Panc1 (cell line): ENCODE measurements at regions not wholly inside any gene's neighbourhood (a gene's known extent, or its start where the extent isn't known, plus 50 kb on each side); places are given as distances from the start of the nearest gene placed in this dataset.

Source experiments
- ATAC-seq: fragments of 200-7000 bp; cut with Tn5 transposase; 2 replicates; pipeline ENCODE4 v1.9.1; 2020; ENCODE audit warnings: mild to moderate bottlenecking, moderate library complexity
- BruUV-seq: library from RNA; stranded (reverse); fragments of 400-500 nt; replicated peaks from 2 replicates; lab custom pipeline; 2021; lab: Mats Ljungman, UMichigan
- CTCF ChIA-PET: fragments of 300-600 bp; sonication (Branson Sonifier 250); formaldehyde crosslinking; loops from one replicate; lab custom pipeline; 2022; ENCODE audit warnings: antibody characterized with exemption; lab: Charles Lee
- POLR2A ChIA-PET: fragments of 300-600 bp; sonication (Branson Sonifier 250); formaldehyde crosslinking; loops from one replicate; lab custom pipeline; 2022; ENCODE audit warnings: antibody characterized with exemption; lab: Charles Lee
- DNase-seq: peaks from one replicate; pipeline ENCODE4 v3.0.0-alpha.2; 2010; ENCODE audit warnings: low read depth, low spot score
- H3K27ac ChIP-seq: 2 replicates; pipeline ENCODE4 v1.5.1; 2011; ENCODE audit warnings: mild to moderate bottlenecking, low read length, inconsistent platforms
- H3K27me3 ChIP-seq: fragments of 200-500 bp; sonication (Bioruptor generic); 2 replicates; pipeline ENCODE4 v1.6.0; 2014; ENCODE audit warnings: low read length, inconsistent platforms; ENCODE audit not compliant: control insufficient read depth, insufficient read depth
- H3K36me3 ChIP-seq: fragments of 200-500 bp; sonication (Bioruptor generic); 2 replicates; pipeline ENCODE4 v1.5.1; 2014; ENCODE audit warnings: inconsistent platforms, mild to moderate bottlenecking, low read length, moderate library complexity; ENCODE audit not compliant: control insufficient read depth, insufficient read depth
- H3K4me1 ChIP-seq: 2 replicates; pipeline ENCODE4 v1.5.1; 2011; ENCODE audit warnings: inconsistent platforms, mild to moderate bottlenecking, low read length, moderate library complexity; ENCODE audit not compliant: control insufficient read depth, insufficient read depth
- H3K4me3 ChIP-seq, 2 experiments: 2 replicates each; pipeline ENCODE4 v1.5.1; 2011 to 2012; ENCODE audit warnings: low read depth in 2 of 2, low read length in 2 of 2, mild to moderate bottlenecking in 2 of 2, inconsistent platforms in 1 of 2, moderate library complexity in 1 of 2
- H3K9me3 ChIP-seq: fragments of 200-500 bp; sonication (Bioruptor generic); 2 replicates; pipeline ENCODE4 v1.5.1; 2014; ENCODE audit warnings: low read depth, mild to moderate bottlenecking, inconsistent platforms, low read length, moderate library complexity; ENCODE audit not compliant: control insufficient read depth, insufficient read depth
- CTCF ChIP-seq: fragments of 450-650 bp; IDR thresholded peaks from 2 replicates; pipeline ENCODE4 v1.5.1; 2017; ENCODE audit warnings: mild to moderate bottlenecking
- POLR2AphosphoS5 ChIP-seq: IDR thresholded peaks from 2 replicates; pipeline ENCODE4 v1.6.1; 2012; ENCODE audit warnings: mild to moderate bottlenecking, low read depth, low read length, moderate library complexity
- SIN3A ChIP-seq: IDR thresholded peaks from 2 replicates; pipeline ENCODE4 v1.6.1; 2012; ENCODE audit warnings: low read depth, mild to moderate bottlenecking, low read length, moderate library complexity, borderline replicate concordance; ENCODE audit not compliant: insufficient read depth
- TCF7L2 ChIP-seq: IDR thresholded peaks from 2 replicates; pipeline ENCODE4 v1.6.1; 2011; ENCODE audit warnings: mild to moderate bottlenecking, low read depth, low read length, inconsistent platforms
- in situ Hi-C: cut with HindIII; loops from 2 replicates; pipeline ENCODE4 v1.10.0; 2016; ENCODE audit warnings: low sequenced_read_pairs, low pct_unique_long_range_greater_than_20kb
- intact Hi-C: fragments of 100-400 bp; cut with micrococcal nuclease; formaldehyde crosslinking; loops from one replicate; pipeline ENCODE4 v1.10.0; 2022; ENCODE audit not compliant: unreplicated experiment
- TF ChIP-seq, protein P1 (sequence below), 2 experiments: IDR thresholded peaks; 2 replicates each; pipeline ENCODE4 v1.6.1; 2011 to 2012; ENCODE audit warnings: low read depth in 2 of 2, control low read depth in 1 of 2, low read length in 1 of 2, mild to moderate bottlenecking in 1 of 2, moderate library complexity in 1 of 2; ENCODE audit not compliant: insufficient read depth in 1 of 2

DNA sequence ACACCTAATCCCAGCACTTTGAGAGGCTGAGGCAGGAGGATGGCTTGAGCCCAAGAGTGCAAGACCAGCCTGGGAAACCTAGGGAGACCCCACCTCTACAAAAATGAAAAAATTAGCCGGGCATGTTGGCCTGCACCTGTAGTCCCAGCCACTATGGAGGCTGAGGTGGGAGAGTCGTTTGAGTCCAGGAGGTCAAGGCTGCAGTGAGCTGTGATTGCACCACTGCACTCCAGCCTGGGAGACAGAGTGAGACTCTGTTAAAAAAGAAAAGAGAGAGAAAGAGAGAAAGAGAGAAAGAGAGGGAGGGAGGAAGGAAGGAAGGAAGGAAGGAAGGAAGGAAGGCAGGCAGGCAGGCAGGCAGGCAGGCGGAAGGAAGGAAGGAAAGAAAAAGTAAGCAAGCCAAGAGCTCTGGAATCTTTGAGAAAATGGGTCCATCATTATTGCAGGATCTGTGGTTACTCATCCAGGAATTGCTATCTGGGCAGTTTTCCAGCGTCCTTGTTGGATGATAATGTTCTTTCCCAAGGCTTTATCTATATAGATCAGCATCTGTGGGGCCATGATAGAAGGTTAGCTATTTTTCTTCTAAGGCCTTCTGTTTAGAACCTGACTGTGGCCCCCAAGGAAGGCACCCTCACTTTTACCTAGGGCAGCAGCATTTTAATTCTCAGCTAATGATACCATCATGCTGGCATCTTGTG, 533.2 kb upstream of the CDH5 start:
- ATAC-seq: no peak
- ChIA-PET POLR2A (no interaction called here), CTCF (no interaction called here)
- Histone ChIP-seq H3K27ac (no peak overlapping the region), H3K4me1 (no peaks in the 10 kb centered on the region), H3K4me3 (no peak overlapping the region), H3K27me3 (no peaks in the 10 kb centered on the region), H3K36me3 (no peaks in the 10 kb centered on the region), H3K9me3 (no peaks in the 10 kb centered on the region)
- TF ChIP-seq CTCF: no peak
- TF ChIP-seq POLR2AphosphoS5: no peak
- no peak for TF ChIP-seq SIN3A
- no peak for TF ChIP-seq TCF7L2
- TF ChIP-seq, protein P1, sequence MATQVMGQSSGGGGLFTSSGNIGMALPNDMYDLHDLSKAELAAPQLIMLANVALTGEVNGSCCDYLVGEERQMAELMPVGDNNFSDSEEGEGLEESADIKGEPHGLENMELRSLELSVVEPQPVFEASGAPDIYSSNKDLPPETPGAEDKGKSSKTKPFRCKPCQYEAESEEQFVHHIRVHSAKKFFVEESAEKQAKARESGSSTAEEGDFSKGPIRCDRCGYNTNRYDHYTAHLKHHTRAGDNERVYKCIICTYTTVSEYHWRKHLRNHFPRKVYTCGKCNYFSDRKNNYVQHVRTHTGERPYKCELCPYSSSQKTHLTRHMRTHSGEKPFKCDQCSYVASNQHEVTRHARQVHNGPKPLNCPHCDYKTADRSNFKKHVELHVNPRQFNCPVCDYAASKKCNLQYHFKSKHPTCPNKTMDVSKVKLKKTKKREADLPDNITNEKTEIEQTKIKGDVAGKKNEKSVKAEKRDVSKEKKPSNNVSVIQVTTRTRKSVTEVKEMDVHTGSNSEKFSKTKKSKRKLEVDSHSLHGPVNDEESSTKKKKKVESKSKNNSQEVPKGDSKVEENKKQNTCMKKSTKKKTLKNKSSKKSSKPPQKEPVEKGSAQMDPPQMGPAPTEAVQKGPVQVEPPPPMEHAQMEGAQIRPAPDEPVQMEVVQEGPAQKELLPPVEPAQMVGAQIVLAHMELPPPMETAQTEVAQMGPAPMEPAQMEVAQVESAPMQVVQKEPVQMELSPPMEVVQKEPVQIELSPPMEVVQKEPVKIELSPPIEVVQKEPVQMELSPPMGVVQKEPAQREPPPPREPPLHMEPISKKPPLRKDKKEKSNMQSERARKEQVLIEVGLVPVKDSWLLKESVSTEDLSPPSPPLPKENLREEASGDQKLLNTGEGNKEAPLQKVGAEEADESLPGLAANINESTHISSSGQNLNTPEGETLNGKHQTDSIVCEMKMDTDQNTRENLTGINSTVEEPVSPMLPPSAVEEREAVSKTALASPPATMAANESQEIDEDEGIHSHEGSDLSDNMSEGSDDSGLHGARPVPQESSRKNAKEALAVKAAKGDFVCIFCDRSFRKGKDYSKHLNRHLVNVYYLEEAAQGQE (IDR thresholded peaks at IDR 0.05; ENCODE audit: insufficient read depth in 1 of 2, low read depth in 2 of 2, low read length in 1 of 2): no peak
- in situ Hi-C loops: no loop called here
- no TSS peak for BruUV-seq
- intact Hi-C loops: no loop called here
- DNase-seq: no peak

DNA sequence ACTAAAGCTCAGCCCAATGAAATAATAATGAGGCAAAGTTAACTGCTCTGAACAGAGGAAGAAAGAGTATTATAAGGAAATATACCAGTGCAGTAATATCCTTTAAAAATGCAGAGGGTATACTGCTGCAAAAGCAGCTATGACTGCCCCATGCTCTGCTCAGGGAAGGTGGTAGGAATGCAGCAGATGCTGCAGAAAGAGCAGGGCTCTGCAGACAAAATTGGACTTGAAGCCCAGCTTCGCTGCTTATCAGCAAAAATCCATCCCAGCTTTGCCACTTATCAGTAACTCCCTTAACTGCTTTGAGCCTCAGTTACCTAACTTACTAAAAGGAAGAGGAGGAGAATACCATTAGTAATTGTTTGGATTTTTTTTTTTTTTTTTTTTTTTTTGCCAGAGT, 533.8 kb upstream of the CDH5 start:
- BruUV-seq: no TSS peak
- no peaks in the 10 kb centered on the region for H3K27me3 ChIP-seq
- H3K9me3 ChIP-seq: no peaks in the 10 kb centered on the region
- CTCF ChIA-PET: no interaction called here
- POLR2A ChIA-PET: no interaction called here
- H3K4me3 ChIP-seq: no peak overlapping the region
- DNase-seq (no peak), ATAC-seq (no peak)
- in situ Hi-C loops (no loop called here), intact Hi-C loops (no loop called here)
- TF ChIP-seq, protein P1 (IDR thresholded peaks at IDR 0.05; ENCODE audit: insufficient read depth in 1 of 2, low read depth in 2 of 2, low read length in 1 of 2): no peak
- no peak for TF ChIP-seq TCF7L2
- no peak for TF ChIP-seq POLR2AphosphoS5
- no peak for TF ChIP-seq CTCF
- TF ChIP-seq SIN3A: no peak
- H3K36me3 ChIP-seq: no peaks in the 10 kb centered on the region
- H3K27ac ChIP-seq: no peak overlapping the region
- H3K4me1 ChIP-seq: no peaks in the 10 kb centered on the region
